ENCODE measurements at regions not wholly inside any gene's neighbourhood (a gene's known extent, or its start where the extent isn't known, plus 50 kb on each side); places are given as distances from the start of the nearest gene placed in this dataset.

DNA sequence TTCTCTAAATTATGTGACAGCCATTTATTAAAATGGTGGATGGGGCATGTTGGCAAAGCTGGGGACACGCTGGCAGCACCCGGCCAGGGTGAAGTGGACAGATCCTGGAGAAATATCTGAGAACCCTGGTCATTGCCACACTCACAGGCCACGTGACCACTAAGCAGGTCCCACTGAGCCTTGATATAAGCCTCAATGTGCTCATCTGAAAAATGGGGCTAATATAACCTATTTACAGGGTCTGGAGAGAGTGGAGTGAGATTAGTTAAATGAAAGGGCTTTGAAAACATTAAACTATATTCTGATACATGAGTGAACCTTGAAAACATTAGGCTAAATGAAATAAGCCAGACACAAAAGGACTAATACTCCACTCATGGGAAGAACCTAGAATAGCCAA is 108.9 kb downstream of the RBFOX3 start:
- Histone ChIP-seq H2BK120ac (ENCODE audit: low read depth, low read length, poor library complexity, severe bottlenecking) (no peak overlapping the region), H2AK5ac (ENCODE audit: insufficient read length, low read length) (no peak overlapping the region), H3K4me2 (ENCODE audit: insufficient read depth, insufficient read length, low read length) (no peak overlapping the region), H2BK12ac (ENCODE audit: insufficient read length, low read depth, low read length) (no peak overlapping the region), H2BK15ac (ENCODE audit: low read depth, low read length) (no peak overlapping the region), H2AFZ (ENCODE audit: low read length) (no peak overlapping the region), H3K9me3 (ENCODE audit: control insufficient read depth, low read depth, low read length) (no peaks in the 10 kb centered on the region), H3K23me2 (ENCODE audit: insufficient read length, low read depth, low read length, poor library complexity, severe bottlenecking) (no peaks in the 10 kb centered on the region), H4K5ac (ENCODE audit: insufficient read length, low read depth, low read length) (no peak overlapping the region), H3T11ph (ENCODE audit: low read length) (no peak overlapping the region), H3K4me1 (ENCODE audit: insufficient read depth, low read length) (no peaks in the 10 kb centered on the region), H3K18ac (ENCODE audit: insufficient read length, low read depth, low read length) (no peak overlapping the region), H3K56ac (ENCODE audit: insufficient read length, low read depth, low read length) (no peak overlapping the region), H4K8ac (replicated peaks; ENCODE audit: insufficient read length, low read depth, low read length) (no peak overlapping the region), H3K27ac (ENCODE audit: insufficient read length, low read depth, low read length) (no peak overlapping the region), H3K79me1 (ENCODE audit: insufficient read depth, low read depth, low read length, poor library complexity, severe bottlenecking) (no peaks in the 10 kb centered on the region), H3K27me3 (ENCODE audit: insufficient read depth, low read length) (no peaks in the 10 kb centered on the region), H4K20me1 (ENCODE audit: control insufficient read depth, insufficient read depth, insufficient read length) (no peaks in the 10 kb centered on the region), H2BK5ac (ENCODE audit: insufficient read length, low read length) (no peak overlapping the region), H3K23ac (ENCODE audit: insufficient read length, low read depth, low read length) (no peak overlapping the region), H3K79me2 (ENCODE audit: insufficient read depth, low read length) (no peaks in the 10 kb centered on the region), H3K9ac (ENCODE audit: extremely low read depth, insufficient read length, low read length) (no peak overlapping the region), H2BK20ac (ENCODE audit: low read depth, low read length, poor library complexity, severe bottlenecking) (no peak overlapping the region), H4K91ac (ENCODE audit: insufficient read length, low read depth, low read length) (no peak overlapping the region), H3K4ac (ENCODE audit: low read depth, low read length) (no peak overlapping the region), H3K14ac (ENCODE audit: insufficient read depth, low read length) (no peak overlapping the region)
- Mint-ChIP-seq H3K4me1 (peaks cover 3 to 21% of the 10 kb centered on the region in 2 experiments; a peak in 1 of 4 replicates), H3K36me3 (ENCODE audit: insufficient read depth in 1 of 3, low read depth in 3 of 3) (no peaks in the 10 kb centered on the region), H3K27ac (no peak overlapping the region), H3K4me3 (no peak overlapping the region), H3K9me3 (peaks cover 0 to 3% of the 10 kb centered on the region in 2 experiments; a peak in 1 of 5 replicates), H3K27me3 (ENCODE audit: low read depth) (peaks cover 6% of the 10 kb centered on the region)
- TF ChIP-seq, protein P1, sequence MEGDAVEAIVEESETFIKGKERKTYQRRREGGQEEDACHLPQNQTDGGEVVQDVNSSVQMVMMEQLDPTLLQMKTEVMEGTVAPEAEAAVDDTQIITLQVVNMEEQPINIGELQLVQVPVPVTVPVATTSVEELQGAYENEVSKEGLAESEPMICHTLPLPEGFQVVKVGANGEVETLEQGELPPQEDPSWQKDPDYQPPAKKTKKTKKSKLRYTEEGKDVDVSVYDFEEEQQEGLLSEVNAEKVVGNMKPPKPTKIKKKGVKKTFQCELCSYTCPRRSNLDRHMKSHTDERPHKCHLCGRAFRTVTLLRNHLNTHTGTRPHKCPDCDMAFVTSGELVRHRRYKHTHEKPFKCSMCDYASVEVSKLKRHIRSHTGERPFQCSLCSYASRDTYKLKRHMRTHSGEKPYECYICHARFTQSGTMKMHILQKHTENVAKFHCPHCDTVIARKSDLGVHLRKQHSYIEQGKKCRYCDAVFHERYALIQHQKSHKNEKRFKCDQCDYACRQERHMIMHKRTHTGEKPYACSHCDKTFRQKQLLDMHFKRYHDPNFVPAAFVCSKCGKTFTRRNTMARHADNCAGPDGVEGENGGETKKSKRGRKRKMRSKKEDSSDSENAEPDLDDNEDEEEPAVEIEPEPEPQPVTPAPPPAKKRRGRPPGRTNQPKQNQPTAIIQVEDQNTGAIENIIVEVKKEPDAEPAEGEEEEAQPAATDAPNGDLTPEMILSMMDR (conservative IDR thresholded peaks at IDR 0.05): no peak
- WGBS (ENCODE audit: extremely low coverage, insufficient read length, low lambda C conversion rate): no CpG with 5 or more reads among the region's 3 CpGs
- no peak for DNase-seq

Data from H9 (cell line).